ENCODE measurements at regions not wholly inside any gene's neighbourhood (a gene's known extent, or its start where the extent isn't known, plus 50 kb on each side); places are given as distances from the start of the nearest gene placed in this dataset.

DNA sequence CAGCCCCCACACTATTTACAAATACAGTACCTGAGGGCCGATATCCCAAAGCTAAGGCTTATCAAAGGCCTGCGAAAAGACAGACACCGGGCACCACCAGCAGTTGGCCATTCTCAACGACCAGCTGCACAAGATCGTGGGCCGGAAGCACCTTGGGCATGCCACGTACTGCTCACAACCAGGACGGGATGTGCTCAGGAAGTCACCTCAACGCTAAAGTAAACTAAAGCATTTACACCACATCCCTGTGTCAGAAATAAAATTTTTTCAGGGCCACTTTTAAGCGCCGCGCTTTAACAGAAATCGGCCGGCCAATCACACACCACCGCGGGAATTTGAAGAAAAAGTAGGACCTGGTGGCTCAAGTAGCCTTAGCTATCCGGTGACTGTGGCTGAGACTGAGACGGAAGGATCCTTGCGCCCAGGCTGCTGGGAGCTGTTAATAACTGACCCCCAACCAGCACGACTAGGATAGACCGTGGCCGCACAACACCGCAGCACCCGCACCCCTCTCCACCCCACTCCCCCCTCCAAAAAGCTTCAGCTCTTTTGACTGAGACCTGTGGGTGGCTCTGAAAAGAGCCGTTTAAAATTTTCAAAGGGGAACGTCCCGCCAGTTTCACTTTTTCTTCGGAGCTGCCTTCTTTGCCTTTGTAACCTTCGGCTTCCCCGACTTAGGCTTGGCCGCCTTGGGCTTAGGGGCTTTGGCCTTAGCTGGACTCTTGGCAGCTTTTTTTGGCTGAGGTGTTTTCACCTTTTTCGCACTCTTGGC lies 131.2 kb upstream of the BTN3A2 start:
- TF ChIP-seq, protein P1, sequence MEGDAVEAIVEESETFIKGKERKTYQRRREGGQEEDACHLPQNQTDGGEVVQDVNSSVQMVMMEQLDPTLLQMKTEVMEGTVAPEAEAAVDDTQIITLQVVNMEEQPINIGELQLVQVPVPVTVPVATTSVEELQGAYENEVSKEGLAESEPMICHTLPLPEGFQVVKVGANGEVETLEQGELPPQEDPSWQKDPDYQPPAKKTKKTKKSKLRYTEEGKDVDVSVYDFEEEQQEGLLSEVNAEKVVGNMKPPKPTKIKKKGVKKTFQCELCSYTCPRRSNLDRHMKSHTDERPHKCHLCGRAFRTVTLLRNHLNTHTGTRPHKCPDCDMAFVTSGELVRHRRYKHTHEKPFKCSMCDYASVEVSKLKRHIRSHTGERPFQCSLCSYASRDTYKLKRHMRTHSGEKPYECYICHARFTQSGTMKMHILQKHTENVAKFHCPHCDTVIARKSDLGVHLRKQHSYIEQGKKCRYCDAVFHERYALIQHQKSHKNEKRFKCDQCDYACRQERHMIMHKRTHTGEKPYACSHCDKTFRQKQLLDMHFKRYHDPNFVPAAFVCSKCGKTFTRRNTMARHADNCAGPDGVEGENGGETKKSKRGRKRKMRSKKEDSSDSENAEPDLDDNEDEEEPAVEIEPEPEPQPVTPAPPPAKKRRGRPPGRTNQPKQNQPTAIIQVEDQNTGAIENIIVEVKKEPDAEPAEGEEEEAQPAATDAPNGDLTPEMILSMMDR (conservative IDR thresholded peaks at IDR 0.05), result no peak
- no peak for TF ChIP-seq EZH2 (IDR thresholded peaks at IDR 0.05; ENCODE audit: low read depth)
